Omental fat pad (tissue), 3 donors: ENCODE measurements at regions not wholly inside any gene's neighbourhood (a gene's known extent, or its start where the extent isn't known, plus 50 kb on each side); places are given as distances from the start of the nearest gene placed in this dataset.

Experiments
- ATAC-seq: fragments of 150-250 bp; one replicate; pipeline ENCODE4 v1.9.1; 2016; ENCODE audit warnings: mild to moderate bottlenecking, moderate library complexity; ENCODE audit not compliant: low FRiP score
- DNase-seq: peaks from one replicate; pipeline ENCODE4 v3.0.0-alpha.2; 2019; ENCODE audit warnings: low spot score
- TF ChIP-seq, protein P1 (sequence below), 3 donors: fragments of 450-650 bp; IDR thresholded peaks; one replicate each; pipeline ENCODE4 v1.5.1; 2016 to 2017; ENCODE audit warnings: antibody characterized with exemption in 3 of 3, mild to moderate bottlenecking in 3 of 3, moderate library complexity in 2 of 3

DNA sequence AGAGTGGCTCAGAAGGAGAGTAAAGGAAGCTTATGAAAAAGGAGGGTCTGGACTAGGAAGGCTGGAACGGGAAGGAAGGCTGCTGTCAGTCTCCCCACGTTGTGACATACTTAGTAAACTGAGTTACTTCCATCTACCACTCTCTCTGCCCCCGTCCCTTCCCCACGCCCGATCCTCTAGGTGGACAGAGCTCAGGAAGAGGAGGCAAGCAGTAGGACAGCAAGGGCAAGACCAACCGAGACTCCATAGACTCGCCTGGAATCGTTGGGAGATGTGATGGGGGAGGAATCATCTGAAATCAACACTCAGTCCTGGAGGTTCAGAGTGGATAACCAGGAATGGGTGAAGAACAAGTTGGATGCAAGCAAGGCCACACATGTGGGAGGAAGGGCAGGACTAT is 240.7 kb downstream of the BUD13 start:
- TF ChIP-seq, protein P1, sequence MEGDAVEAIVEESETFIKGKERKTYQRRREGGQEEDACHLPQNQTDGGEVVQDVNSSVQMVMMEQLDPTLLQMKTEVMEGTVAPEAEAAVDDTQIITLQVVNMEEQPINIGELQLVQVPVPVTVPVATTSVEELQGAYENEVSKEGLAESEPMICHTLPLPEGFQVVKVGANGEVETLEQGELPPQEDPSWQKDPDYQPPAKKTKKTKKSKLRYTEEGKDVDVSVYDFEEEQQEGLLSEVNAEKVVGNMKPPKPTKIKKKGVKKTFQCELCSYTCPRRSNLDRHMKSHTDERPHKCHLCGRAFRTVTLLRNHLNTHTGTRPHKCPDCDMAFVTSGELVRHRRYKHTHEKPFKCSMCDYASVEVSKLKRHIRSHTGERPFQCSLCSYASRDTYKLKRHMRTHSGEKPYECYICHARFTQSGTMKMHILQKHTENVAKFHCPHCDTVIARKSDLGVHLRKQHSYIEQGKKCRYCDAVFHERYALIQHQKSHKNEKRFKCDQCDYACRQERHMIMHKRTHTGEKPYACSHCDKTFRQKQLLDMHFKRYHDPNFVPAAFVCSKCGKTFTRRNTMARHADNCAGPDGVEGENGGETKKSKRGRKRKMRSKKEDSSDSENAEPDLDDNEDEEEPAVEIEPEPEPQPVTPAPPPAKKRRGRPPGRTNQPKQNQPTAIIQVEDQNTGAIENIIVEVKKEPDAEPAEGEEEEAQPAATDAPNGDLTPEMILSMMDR (IDR thresholded peaks at IDR 0.05): no peak
- DNase-seq (no peak), ATAC-seq (no peak)

DNA sequence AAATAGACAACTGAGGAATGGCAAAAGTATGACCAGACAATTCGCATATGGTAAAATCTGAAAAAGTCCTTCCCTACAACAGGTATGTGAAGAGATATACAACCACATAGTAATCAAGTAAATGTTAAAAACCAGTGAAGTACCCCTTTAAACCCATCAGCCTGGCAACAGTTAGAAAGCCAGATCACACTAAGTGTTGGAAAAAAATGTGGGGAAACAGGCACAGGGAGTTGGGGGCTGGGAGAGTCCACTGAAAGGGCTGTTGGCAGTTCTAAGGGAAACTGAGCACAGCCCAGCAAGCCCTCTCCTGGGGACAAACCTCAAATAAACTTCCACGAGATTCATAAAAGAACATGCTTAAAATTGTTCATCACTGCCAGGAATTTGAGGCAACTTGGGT is 242.1 kb downstream of the BUD13 start:
- no peak for ATAC-seq
- DNase-seq: no peak
- TF ChIP-seq, protein P1 (IDR thresholded peaks at IDR 0.05): no peak

DNA sequence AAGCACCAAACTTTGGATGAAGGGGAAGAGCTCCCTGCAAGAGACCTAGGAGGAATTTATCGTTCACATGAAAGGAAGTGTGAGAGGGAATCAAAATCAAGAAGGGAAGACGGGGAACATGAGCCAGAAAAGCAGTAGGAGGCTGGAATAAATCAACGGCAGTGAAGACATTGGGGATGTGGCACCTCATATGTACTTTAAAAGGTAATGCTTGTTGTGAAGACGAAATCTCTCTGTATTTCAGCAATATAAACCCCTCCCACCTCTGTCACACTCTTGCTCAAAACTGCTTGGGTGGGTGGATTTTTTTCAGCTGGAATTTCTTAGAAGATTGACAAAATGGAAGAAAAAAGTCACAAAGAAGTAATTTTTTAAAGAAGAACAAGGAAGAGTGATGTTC is 243.5 kb downstream of the BUD13 start:
- ATAC-seq (no peak), DNase-seq (no peak)
- TF ChIP-seq, protein P1 (IDR thresholded peaks at IDR 0.05): no peak

DNA sequence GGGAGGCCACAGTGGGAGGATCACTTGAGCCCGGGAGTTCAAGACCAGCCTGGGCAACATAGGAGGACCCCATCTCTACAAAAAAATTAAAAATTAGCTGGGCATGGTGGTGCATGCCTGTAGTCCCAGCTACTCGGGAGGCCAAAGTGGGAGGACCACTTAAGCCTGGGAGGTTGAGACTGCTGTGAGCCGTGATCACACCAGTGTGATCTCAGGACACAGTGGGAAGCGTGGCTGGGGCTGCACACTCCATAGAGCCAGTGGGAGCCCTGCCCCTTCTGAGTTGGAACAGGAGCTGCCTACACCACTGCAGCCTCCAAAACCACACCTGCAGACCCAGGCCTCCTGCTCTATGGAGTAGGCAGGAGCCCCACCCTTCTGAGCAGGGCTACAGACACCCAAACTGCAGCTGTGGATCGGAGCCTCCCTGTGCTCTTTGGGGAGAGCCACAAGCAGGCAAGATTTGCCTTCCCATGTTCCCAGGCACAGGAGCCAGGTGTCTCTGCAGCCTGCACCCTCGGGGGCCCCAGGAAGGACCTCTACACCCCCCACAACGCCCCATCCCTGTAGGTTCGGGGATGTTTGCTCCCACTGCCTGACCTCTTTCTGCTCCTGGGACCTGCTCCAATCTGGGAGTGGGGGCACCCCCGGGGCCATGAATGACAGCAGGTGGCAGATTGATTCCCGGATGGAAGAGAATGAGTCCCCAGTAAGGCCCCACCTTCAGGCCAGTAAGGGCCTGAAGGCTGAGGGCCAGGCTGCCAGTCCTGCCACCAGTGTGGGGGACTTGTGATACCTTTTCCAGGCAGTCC is 245.4 kb downstream of the BUD13 start:
- TF ChIP-seq, protein P1 (IDR thresholded peaks at IDR 0.05): no peak
- DNase-seq (no peak), ATAC-seq (no peak)

DNA sequence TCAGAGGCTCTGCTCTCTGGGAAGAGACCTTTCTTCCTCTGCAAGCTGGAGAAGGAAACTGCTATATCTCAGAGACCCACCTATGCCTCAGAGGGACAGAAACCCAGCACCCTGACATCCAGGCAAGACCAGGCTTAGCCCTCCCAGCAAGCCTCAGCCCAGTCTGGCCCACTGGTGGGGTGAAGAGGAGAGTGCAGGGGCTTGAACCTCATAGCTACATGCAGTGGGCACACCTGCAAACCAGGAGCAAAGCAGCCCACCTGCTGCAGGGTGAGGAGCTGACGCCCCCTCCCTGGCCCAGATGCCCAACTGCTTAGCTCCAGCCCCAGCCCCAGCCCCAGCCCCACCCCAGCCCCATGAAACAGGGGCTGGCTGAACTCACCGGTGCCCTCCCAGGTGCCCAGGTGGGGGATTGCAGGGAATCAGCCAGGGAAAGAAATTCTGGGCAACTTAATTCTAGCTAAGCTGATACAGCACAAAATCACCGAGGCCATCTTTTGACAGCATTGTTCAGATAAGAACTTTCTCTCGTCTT is 246.8 kb downstream of the BUD13 start:
- ATAC-seq (no peak), DNase-seq (no peak)
- TF ChIP-seq, protein P1 (IDR thresholded peaks at IDR 0.05): no peak

DNA sequence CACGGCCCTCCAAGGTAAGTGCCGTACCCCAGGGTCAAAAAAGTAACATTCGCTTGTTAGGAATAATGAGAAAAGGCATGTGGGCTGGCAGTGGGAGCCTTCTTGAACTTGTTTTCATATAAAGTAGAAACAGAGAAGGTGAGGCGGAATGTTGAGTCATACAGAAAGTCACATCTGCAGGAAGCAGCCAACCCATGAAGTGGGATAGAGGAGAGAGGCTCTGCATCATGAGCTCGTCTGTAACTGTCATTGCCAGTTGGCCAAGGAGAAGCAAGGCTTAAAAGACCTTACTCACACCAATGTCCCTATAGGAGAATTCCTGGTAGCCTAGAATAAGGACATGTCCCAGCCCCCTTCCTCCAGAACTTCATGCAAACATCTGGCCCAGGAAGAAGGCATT is 253.3 kb downstream of the BUD13 start:
- TF ChIP-seq, protein P1 (IDR thresholded peaks at IDR 0.05): no peak
- ATAC-seq: no peak
- DNase-seq: no peak

DNA sequence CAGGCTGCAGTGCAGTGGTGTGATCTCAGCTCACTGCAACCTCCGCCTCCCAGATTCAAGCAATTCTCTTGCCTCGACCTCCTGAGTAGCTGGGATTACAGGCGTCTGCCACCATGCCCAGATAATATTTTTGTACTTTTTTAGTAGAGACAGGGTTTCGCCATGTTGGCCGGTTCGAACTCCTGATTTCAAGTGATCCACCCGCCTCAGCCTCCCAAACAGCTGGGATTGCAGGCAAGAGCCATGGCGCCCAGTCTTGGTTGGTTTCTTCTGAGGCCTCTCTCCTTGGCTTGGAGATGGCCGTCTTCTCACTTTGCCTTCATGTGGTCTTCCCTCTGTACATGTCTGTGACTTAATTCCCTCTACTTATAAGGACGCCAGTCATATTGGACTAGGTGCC is 254.6 kb downstream of the BUD13 start:
- ATAC-seq (no peak), DNase-seq (no peak)

More for the DNA sequence above, 254.6 kb downstream of the BUD13 start:
- TF ChIP-seq, protein P1 (IDR thresholded peaks at IDR 0.05): no peak
